Uterus (tissue), 2 donors: ENCODE measurements at regions not wholly inside any gene's neighbourhood (a gene's known extent, or its start where the extent isn't known, plus 50 kb on each side); places are given as distances from the start of the nearest gene placed in this dataset.

ENCODE experiments used
- POLR2A ChIP-seq, 2 donors: fragments of 450-650 bp; IDR thresholded peaks; one replicate each; pipeline ENCODE4 v1.6.1; 2016; ENCODE audit warnings: antibody characterized with exemption in 2 of 2, mild to moderate bottlenecking in 1 of 2, moderate library complexity in 1 of 2
- TF ChIP-seq, protein P1 (sequence below), 4 experiments: fragments of 200-600 bp in 2 of 4; fragments of 450-650 bp in 2 of 4; sonication (generic) in 2 of 4; IDR thresholded peaks; one replicate each; pipeline ENCODE4 v1.5.1; 2016 to 2019; ENCODE audit warnings: antibody characterized with exemption in 4 of 4, mild to moderate bottlenecking in 2 of 4, moderate library complexity in 1 of 4

DNA sequence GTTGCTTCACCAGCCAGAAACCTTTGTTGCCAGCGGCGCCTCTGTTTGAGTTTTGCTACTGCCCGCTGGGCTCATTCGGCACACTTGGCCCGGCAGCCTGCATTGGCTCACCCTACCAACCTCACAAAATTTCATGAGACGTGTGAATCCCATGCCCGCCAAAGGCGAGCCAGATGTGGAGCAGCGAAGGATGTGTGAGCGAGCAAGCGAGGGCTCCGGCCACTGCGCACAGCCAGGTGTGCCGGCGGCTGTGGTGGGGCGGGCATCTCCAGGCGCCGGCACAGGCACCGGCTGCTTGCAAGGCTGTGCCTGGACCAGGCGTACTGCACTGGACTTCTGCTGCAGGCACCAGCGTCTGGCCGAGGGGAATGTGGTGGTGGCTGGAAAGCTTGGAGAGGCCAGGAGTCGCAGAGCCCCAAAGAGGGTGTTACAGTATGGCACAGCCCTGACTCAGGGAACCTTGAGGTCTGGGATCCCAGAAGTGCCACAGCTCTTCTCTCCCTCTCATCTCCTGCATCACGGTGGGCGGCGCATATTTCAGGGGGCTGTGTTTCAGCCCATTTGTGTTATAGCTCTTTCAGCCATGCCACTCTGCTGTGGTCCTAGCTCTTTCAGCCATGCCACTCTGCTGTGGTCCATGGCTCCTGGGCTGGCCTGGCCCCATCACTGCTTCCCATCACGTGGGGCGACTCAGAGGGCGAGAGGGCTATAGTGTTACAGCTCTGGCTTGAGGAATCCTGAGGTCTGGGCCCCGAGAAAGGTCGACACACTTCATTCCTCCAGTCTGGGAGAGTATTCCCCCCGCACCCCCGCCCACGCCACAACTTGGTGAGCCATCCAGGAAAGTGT lies 592.0 kb upstream of the SLITRK5 start:
- TF ChIP-seq, protein P1, sequence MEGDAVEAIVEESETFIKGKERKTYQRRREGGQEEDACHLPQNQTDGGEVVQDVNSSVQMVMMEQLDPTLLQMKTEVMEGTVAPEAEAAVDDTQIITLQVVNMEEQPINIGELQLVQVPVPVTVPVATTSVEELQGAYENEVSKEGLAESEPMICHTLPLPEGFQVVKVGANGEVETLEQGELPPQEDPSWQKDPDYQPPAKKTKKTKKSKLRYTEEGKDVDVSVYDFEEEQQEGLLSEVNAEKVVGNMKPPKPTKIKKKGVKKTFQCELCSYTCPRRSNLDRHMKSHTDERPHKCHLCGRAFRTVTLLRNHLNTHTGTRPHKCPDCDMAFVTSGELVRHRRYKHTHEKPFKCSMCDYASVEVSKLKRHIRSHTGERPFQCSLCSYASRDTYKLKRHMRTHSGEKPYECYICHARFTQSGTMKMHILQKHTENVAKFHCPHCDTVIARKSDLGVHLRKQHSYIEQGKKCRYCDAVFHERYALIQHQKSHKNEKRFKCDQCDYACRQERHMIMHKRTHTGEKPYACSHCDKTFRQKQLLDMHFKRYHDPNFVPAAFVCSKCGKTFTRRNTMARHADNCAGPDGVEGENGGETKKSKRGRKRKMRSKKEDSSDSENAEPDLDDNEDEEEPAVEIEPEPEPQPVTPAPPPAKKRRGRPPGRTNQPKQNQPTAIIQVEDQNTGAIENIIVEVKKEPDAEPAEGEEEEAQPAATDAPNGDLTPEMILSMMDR (IDR thresholded peaks at IDR 0.05) = no peak
- no peak for TF ChIP-seq POLR2A (IDR thresholded peaks at IDR 0.05)
